ENCODE measurements at regions not wholly inside any gene's neighbourhood (a gene's known extent, or its start where the extent isn't known, plus 50 kb on each side); places are given as distances from the start of the nearest gene placed in this dataset.

DNA sequence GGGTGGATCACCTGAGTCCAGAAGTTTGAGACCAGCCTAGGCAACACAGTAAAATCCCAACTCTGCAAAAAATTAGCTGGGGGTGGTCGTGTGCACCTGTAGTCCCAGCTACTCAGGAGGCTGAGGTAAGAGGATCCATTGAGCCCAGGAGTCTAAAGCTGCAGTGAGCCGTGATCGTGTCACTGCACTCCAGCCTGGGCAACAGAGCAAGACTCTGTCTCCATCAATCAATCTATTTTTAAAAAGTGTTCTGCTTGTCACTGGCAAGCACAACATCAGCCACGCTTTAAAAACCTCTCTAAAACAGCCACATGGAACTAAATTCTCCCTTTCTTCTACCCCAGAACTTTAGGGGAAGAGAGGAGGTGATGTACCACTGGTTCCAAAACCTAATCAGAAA is 131.6 kb upstream of the RREB1 start:
- Histone ChIP-seq H3K4me1 (no peaks in the 10 kb centered on the region), H3K9me3 (no peaks in the 10 kb centered on the region), H3K27me3 (no peaks in the 10 kb centered on the region), H3K4me3 (no peak overlapping the region), H3K27ac (no peak overlapping the region), H3K36me3 (no peaks in the 10 kb centered on the region)
- WGBS, 2 donors: 74 to 75% methylated on average over 4 of the region's 4 CpGs
- no peak for FAIRE-seq
- DNase-seq: no peak
- TF ChIP-seq, protein P1, sequence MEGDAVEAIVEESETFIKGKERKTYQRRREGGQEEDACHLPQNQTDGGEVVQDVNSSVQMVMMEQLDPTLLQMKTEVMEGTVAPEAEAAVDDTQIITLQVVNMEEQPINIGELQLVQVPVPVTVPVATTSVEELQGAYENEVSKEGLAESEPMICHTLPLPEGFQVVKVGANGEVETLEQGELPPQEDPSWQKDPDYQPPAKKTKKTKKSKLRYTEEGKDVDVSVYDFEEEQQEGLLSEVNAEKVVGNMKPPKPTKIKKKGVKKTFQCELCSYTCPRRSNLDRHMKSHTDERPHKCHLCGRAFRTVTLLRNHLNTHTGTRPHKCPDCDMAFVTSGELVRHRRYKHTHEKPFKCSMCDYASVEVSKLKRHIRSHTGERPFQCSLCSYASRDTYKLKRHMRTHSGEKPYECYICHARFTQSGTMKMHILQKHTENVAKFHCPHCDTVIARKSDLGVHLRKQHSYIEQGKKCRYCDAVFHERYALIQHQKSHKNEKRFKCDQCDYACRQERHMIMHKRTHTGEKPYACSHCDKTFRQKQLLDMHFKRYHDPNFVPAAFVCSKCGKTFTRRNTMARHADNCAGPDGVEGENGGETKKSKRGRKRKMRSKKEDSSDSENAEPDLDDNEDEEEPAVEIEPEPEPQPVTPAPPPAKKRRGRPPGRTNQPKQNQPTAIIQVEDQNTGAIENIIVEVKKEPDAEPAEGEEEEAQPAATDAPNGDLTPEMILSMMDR (IDR thresholded peaks at IDR 0.05): no peak
- no peak for ATAC-seq
- intact Hi-C loops (cut with DNase I): no loop called here

DNA sequence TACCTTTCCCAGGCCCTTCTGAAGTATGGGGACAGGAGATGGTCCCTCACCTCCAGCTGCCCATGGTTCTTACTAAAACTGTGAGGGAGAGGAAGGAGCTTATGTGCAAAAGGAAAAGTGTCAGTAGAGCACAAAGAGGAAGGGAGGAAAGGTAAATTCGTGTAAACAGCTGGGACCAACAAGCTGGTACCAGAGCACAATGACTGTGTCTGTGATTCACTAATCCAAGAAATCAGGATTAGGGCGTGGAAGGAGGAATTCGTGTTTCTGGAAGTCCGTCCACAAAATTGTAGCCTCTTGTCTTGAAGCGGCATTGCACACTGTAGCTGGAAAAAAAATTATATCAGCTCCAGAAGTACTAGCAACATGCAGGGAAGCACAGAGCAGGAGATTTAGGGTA is 129.0 kb upstream of the RREB1 start:
- TF ChIP-seq, protein P1 (IDR thresholded peaks at IDR 0.05): no peak
- no peaks in the 10 kb centered on the region for H3K27me3 ChIP-seq
- H3K27ac ChIP-seq: no peak overlapping the region
- DNase-seq (no peak), FAIRE-seq (no peak), ATAC-seq (no peak)
- H3K4me1 ChIP-seq: no peaks in the 10 kb centered on the region
- H3K4me3 ChIP-seq: no peak overlapping the region
- no peaks in the 10 kb centered on the region for H3K36me3 ChIP-seq
- intact Hi-C loops (cut with DNase I): no loop called here
- H3K9me3 ChIP-seq: no peaks in the 10 kb centered on the region
- WGBS, 2 donors: 81 to 85% methylated on average over 5 of the region's 5 CpGs

DNA sequence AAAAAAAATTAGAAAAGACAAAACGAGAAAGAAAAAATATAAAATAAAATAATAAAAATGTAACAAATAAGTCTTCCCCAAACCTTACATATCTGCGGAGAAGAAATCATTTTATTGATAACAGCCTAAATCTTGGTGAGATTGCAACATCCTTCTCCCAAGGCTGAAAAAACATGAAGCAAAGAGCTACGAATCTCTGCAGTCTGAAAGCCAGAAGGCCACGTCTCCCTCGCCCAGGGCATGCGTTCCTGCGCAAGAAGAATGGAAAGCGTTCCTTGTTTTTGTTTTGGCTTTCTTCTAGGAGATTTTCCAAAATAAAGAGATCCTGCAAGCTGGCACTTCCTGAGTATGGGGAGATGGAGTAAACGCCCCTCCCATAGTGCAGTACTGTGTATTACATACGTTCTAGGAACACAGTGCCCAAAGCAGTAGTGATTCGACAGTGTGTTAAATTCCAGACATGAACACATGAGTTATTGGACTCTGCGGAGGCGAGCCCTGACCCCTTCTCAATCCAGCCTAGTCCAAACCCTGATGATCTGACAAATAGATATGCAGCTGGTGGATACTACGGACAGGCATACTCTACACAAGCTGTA is 126.7 kb upstream of the RREB1 start:
- Histone ChIP-seq H3K4me1 (no peaks in the 10 kb centered on the region), H3K9me3 (no peaks in the 10 kb centered on the region), H3K27ac (no peak overlapping the region), H3K27me3 (no peaks in the 10 kb centered on the region), H3K36me3 (no peaks in the 10 kb centered on the region), H3K4me3 (no peak overlapping the region)
- WGBS, 2 donors: 85 to 89% methylated on average over 14 of the region's 14 CpGs
- intact Hi-C loops (cut with DNase I): no loop called here
- DNase-seq (no peak), ATAC-seq (no peak), FAIRE-seq (no peak)
- TF ChIP-seq, protein P1 (IDR thresholded peaks at IDR 0.05): no peak

DNA sequence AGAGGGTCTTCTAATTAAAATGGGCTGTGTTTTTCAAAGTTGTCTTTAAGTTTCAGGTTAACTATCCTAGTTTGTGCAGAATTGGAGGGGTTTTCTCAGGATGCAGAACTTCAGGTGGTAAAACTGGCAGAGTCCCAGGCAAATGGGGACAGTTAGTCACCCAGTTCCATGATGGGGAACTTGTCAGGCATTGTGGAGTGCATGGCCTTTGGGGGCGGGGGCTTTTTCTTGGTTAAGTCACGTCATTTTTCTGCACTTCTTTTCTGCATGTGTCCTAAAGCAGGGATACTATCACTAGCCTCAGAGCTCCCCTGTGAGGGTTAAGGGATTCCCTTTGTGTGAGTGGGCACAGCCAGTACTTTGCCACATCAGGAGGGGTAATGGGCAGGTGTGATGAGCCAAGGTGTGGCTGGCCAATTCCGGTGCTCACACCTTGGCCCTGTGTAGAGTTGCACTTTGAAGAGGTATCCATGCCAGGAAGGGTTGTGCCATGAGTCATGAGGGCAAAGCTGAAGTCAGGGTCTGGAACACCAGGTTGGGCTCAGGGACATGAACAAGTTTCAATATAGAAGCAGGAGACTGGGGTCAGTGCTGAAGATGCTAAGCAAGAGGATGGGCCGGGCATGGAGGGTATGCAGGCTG is 126.0 kb upstream of the RREB1 start:
- FAIRE-seq (no peak), ATAC-seq (peak in 1 of 4 donors; percentile 57), DNase-seq (peak in 1 of 6 donors; percentile 29)
- WGBS, 2 donors: 83 to 89% methylated on average over 4 of the region's 4 CpGs
- TF ChIP-seq, protein P1 (IDR thresholded peaks at IDR 0.05): no peak
- intact Hi-C loops (cut with DNase I): no loop called here
- Histone ChIP-seq H3K9me3 (no peaks in the 10 kb centered on the region), H3K27ac (no peak overlapping the region), H3K27me3 (no peaks in the 10 kb centered on the region), H3K4me3 (no peak overlapping the region), H3K36me3 (no peaks in the 10 kb centered on the region), H3K4me1 (no peaks in the 10 kb centered on the region)

DNA sequence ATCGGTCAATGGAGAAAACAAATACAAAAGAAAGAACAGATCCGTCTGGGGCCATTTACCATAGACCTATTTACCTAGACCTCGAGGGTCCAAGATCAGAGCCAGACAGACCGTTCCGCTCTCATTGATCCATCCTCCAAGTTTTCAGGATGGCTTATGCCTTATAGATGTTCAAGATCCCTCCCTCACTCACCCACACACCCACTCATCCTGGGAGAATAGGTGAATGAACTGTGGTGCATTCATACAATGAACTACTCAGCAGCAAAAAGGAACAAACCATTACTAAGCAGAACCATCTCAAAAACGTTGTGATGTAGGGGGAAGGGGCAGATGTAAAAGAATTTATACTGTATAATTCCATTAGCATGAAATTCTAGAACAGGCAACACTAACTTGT is 125.1 kb upstream of the RREB1 start:
- Histone ChIP-seq H3K27me3 (no peaks in the 10 kb centered on the region), H3K9me3 (no peaks in the 10 kb centered on the region), H3K27ac (no peak overlapping the region), H3K36me3 (no peaks in the 10 kb centered on the region), H3K4me3 (no peak overlapping the region), H3K4me1 (no peaks in the 10 kb centered on the region)
- ATAC-seq (no peak), FAIRE-seq (no peak), DNase-seq (no peak)
- WGBS, 2 donors: 77 to 78% methylated on average over 6 of the region's 6 CpGs
- TF ChIP-seq, protein P1 (IDR thresholded peaks at IDR 0.05): no peak
- intact Hi-C loops (cut with DNase I): no loop called here

Measured in pancreas (tissue), 10 donors.